ENCODE measurements at regions not wholly inside any gene's neighbourhood (a gene's known extent, or its start where the extent isn't known, plus 50 kb on each side); places are given as distances from the start of the nearest gene placed in this dataset.

DNA sequence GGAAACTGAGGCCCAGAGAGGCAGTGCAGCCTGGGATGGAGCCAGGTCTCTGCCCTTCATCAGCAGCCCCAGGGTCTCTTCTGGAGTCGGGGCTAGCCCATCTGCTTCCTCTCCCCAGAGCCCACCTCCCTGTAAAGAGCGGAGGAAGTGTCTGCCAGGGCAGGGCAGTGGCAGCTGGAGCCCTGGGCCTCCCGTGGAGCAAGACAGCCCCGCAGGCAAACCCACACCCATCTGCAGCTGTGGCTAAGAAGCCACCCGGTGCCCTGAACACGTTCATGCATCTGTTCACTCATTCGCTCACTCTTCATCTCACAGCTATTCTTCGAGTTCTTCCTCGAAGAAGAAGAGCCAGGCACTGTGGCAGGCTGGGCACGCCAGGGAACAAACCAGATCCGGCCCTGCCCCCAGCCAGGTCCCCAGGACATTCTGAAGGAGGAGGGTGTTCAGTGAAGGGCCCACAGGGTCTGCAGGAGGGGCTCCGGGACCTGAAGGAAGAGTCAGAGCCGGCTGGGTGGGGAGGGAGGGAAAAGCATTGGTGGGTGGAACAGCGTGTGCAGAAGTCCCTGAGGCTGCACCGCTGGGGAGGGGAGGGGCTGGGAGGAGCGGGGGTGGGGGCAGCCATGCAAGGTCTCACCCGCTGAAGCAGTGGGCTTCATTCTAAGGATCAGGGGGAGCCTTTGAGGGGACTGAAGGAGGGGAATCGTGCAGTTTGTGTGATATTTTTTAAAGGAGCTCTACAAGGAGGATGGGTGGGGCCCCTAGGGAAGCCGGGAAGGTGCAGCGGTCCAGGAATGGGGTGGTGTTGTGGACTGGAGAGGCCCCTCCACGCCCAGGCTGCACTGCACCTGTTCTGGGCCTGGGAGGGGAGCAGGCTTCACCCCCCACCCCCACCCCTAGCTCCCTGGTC is 99.1 kb downstream of the UNCX start:
- TF ChIP-seq, protein P1, sequence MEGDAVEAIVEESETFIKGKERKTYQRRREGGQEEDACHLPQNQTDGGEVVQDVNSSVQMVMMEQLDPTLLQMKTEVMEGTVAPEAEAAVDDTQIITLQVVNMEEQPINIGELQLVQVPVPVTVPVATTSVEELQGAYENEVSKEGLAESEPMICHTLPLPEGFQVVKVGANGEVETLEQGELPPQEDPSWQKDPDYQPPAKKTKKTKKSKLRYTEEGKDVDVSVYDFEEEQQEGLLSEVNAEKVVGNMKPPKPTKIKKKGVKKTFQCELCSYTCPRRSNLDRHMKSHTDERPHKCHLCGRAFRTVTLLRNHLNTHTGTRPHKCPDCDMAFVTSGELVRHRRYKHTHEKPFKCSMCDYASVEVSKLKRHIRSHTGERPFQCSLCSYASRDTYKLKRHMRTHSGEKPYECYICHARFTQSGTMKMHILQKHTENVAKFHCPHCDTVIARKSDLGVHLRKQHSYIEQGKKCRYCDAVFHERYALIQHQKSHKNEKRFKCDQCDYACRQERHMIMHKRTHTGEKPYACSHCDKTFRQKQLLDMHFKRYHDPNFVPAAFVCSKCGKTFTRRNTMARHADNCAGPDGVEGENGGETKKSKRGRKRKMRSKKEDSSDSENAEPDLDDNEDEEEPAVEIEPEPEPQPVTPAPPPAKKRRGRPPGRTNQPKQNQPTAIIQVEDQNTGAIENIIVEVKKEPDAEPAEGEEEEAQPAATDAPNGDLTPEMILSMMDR (IDR thresholded peaks at IDR 0.05): no peak
- TF ChIP-seq EP300 (IDR thresholded peaks at IDR 0.05): no peak
